ENCODE measurements at regions not wholly inside any gene's neighbourhood (a gene's known extent, or its start where the extent isn't known, plus 50 kb on each side); places are given as distances from the start of the nearest gene placed in this dataset.

GRCh38 chr2:136255127-136255526 is 137.2 kb upstream of the CXCR4 start:
- Histone ChIP-seq H2AFZ (ENCODE audit: low read depth, low read length) (no peak overlapping the region), H3K9ac (ENCODE audit: low read length) (no peak overlapping the region), H3K27ac (ENCODE audit: low read length) (no peak overlapping the region), H3K4me2 (ENCODE audit: low read length) (no peak overlapping the region), H3K9me3 (ENCODE audit: low read length) (no peaks in the 10 kb centered on the region), H3K9me2 (ENCODE audit: insufficient read depth, low read length) (no peaks in the 10 kb centered on the region), H3K36me3 (ENCODE audit: insufficient read depth, low read length) (no peaks in the 10 kb centered on the region), H3K27me3 (ENCODE audit: insufficient read depth, low read depth, low read length) (no peaks in the 10 kb centered on the region), H3K4me3 (ENCODE audit: low read length) (no peak overlapping the region), H3F3A (ENCODE audit: insufficient read depth, low read length, poor library complexity, severe bottlenecking) (no peaks in the 10 kb centered on the region), H3K79me2 (replicated peaks; ENCODE audit: insufficient read depth, low read length) (no peaks in the 10 kb centered on the region), H4K20me1 (ENCODE audit: insufficient read depth) (no peaks in the 10 kb centered on the region)
- TF ChIP-seq SMC3 (conservative IDR thresholded peaks at IDR 0.05; ENCODE audit: poor library complexity), result no peak
- no peak for TF ChIP-seq EZH2 (IDR thresholded peaks at IDR 0.05; ENCODE audit: borderline replicate concordance, insufficient read depth, low read length, poor library complexity, severe bottlenecking)
- no peak for TF ChIP-seq RAD21 (conservative IDR thresholded peaks at IDR 0.05)
- TF ChIP-seq EP300 (conservative IDR thresholded peaks at IDR 0.05; ENCODE audit: poor library complexity, severe bottlenecking), result no peak
- TF ChIP-seq MXI1 (conservative IDR thresholded peaks at IDR 0.05; ENCODE audit: poor library complexity, severe bottlenecking), result no peak
- TF ChIP-seq REST (IDR thresholded peaks at IDR 0.05; ENCODE audit: borderline replicate concordance), result no peak
- no peak for TF ChIP-seq CTCF (IDR thresholded peaks at IDR 0.05; ENCODE audit: poor library complexity, severe bottlenecking)
- no peak for TF ChIP-seq POLR2AphosphoS5 (IDR thresholded peaks at IDR 0.05)
- no peak for TF ChIP-seq TAF1 (IDR thresholded peaks at IDR 0.05; ENCODE audit: low read depth)

- Histone ChIP-seq H3K27ac (ENCODE audit: low read length) (no peak overlapping the region), H3K36me3 (ENCODE audit: insufficient read depth, low read length) (no peaks in the 10 kb centered on the region), H3F3A (ENCODE audit: insufficient read depth, low read length, poor library complexity, severe bottlenecking) (no peaks in the 10 kb centered on the region), H3K9me3 (ENCODE audit: low read length) (no peaks in the 10 kb centered on the region), H3K4me2 (ENCODE audit: low read length) (no peak overlapping the region), H2AFZ (ENCODE audit: low read depth, low read length) (no peak overlapping the region), H3K79me2 (replicated peaks; ENCODE audit: insufficient read depth, low read length) (no peaks in the 10 kb centered on the region), H3K4me3 (ENCODE audit: low read length) (no peak overlapping the region), H3K9ac (ENCODE audit: low read length) (no peak overlapping the region), H3K9me2 (ENCODE audit: insufficient read depth, low read length) (no peaks in the 10 kb centered on the region), H4K20me1 (ENCODE audit: insufficient read depth) (no peaks in the 10 kb centered on the region), H3K27me3 (ENCODE audit: insufficient read depth, low read depth, low read length) (no peaks in the 10 kb centered on the region)
- TF ChIP-seq REST (IDR thresholded peaks at IDR 0.05; ENCODE audit: borderline replicate concordance) (no peak), TAF1 (IDR thresholded peaks at IDR 0.05; ENCODE audit: low read depth) (no peak), RAD21 (conservative IDR thresholded peaks at IDR 0.05) (no peak)
Observed at GRCh38 chr2:136254681-136255080, 136.7 kb upstream of the CXCR4 start.

All from neural cell (in vitro differentiated cells).